B cell (primary cell): ENCODE measurements at regions not wholly inside any gene's neighbourhood (a gene's known extent, or its start where the extent isn't known, plus 50 kb on each side); places are given as distances from the start of the nearest gene placed in this dataset.

Experiments
- ATAC-seq: fragments of 200-7000 bp; cut with Tn5 transposase; one replicate; pipeline ENCODE4 v1.10.0; 2021; ENCODE audit warnings: low read depth, mild to moderate bottlenecking, moderate number of reproducible peaks, moderate library complexity
- CTCF ChIA-PET: fragments of 350-600 bp; sonication (Branson Sonifier 250); formaldehyde crosslinking; loops from one replicate; lab custom pipeline; 2021; ENCODE audit warnings: antibody characterized with exemption, inconsistent platforms; lab: Charles Lee
- POLR2A ChIA-PET: fragments of 350-600 bp; sonication (Branson Sonifier 250); formaldehyde crosslinking; loops from one replicate; lab custom pipeline; 2021; ENCODE audit warnings: antibody characterized with exemption; lab: Charles Lee
- DNase-seq: peaks from one replicate; pipeline ENCODE4 v3.0.0; 2013
- H2AFZ ChIP-seq: 2 replicates; pipeline ENCODE4 v1.6.1; 2012; ENCODE audit warnings: mild to moderate bottlenecking, low read depth, low read length; ENCODE audit not compliant: insufficient read depth, poor library complexity, severe bottlenecking
- H3K27ac ChIP-seq, 2 donors: 1 replicate in 1 of 2; 2 replicates in 1 of 2; pipeline ENCODE4 v1.5.1; 2012 to 2013; ENCODE audit warnings: low read length in 2 of 2, mild to moderate bottlenecking in 2 of 2, moderate library complexity in 1 of 2
- H3K27me3 ChIP-seq, 4 experiments: fragments of 200-600 bp in 1 of 4; sonication (generic) in 1 of 4; replicated peaks in 1 of 4; 1 replicate in 2 of 4; 2 replicates in 2 of 4; pipeline versions ENCODE4 v1.6.1 to v1.7.0; 2013 to 2016; ENCODE audit warnings: low read length in 3 of 4, mild to moderate bottlenecking in 2 of 4, mixed read lengths in 1 of 4, moderate library complexity in 1 of 4; ENCODE audit not compliant: insufficient read depth in 4 of 4, control insufficient read depth in 3 of 4; ENCODE audit errors: control extremely low read depth in 1 of 4
- H3K36me3 ChIP-seq, 2 experiments: replicated peaks in 1 of 2; 1 replicate in 1 of 2; 2 replicates in 1 of 2; pipeline versions ENCODE4 v1.6.1 to v1.7.1; 2013; ENCODE audit warnings: low read length in 1 of 2; ENCODE audit not compliant: insufficient read depth in 2 of 2, control insufficient read depth in 1 of 2; ENCODE audit errors: control extremely low read depth in 1 of 2, extremely low read depth in 1 of 2
- H3K4me1 ChIP-seq, 2 donors: fragments of 200-600 bp in 1 of 2; sonication (generic) in 1 of 2; 1 replicate in 1 of 2; 2 replicates in 1 of 2; pipeline versions ENCODE4 v1.5.1 to v1.6.1; 2013 to 2017; ENCODE audit warnings: low read length in 2 of 2; ENCODE audit not compliant: control insufficient read depth in 2 of 2, insufficient read depth in 2 of 2
- H3K4me2 ChIP-seq: replicated peaks from 2 replicates; pipeline ENCODE3; 2012; ENCODE audit warnings: mild to moderate bottlenecking, low read depth, low read length; ENCODE audit not compliant: poor library complexity, severe bottlenecking
- H3K4me3 ChIP-seq, 5 experiments: fragments of 200-600 bp in 1 of 5; sonication (generic) in 1 of 5; 1 replicate in 3 of 5; 2 replicates in 2 of 5; pipeline versions ENCODE4 v1.5.1 to v1.7.0; 2011 to 2016; ENCODE audit warnings: low read length in 4 of 5, mild to moderate bottlenecking in 4 of 5, low read depth in 2 of 5, control low read depth in 1 of 5, moderate library complexity in 1 of 5; ENCODE audit not compliant: insufficient read depth in 1 of 5; ENCODE audit errors: control extremely low read depth in 1 of 5, extremely low read depth in 1 of 5
- H3K79me2 ChIP-seq: fragments of 200-600 bp; sonication (generic); one replicate; pipeline ENCODE4 v1.6.0; 2016; ENCODE audit warnings: low read length; ENCODE audit not compliant: control insufficient read depth, insufficient read depth
- H3K9ac ChIP-seq: fragments of 200-600 bp; sonication (generic); 2 replicates; pipeline ENCODE4 v1.6.1; 2017; ENCODE audit warnings: mild to moderate bottlenecking, low read length, moderate library complexity
- H3K9me3 ChIP-seq, 3 donors: one replicate each; pipeline versions ENCODE4 v1.6.1 to v1.7.1; 2013; ENCODE audit warnings: low read length in 2 of 3; ENCODE audit not compliant: control insufficient read depth in 2 of 3, insufficient read depth in 1 of 3; ENCODE audit errors: control extremely low read depth in 1 of 3
- H4K20me1 ChIP-seq: 2 replicates; pipeline ENCODE4 v1.6.0; 2012; ENCODE audit warnings: mild to moderate bottlenecking, low read length; ENCODE audit not compliant: insufficient read depth, control insufficient read depth, poor library complexity, severe bottlenecking
- H3K27ac Mint-ChIP-seq: one replicate; pipeline ENCODE4 v1.8.0; 2021; ENCODE audit warnings: mixed read lengths
- H3K27me3 Mint-ChIP-seq: one replicate; pipeline ENCODE4 v1.8.0; 2021; ENCODE audit warnings: mixed read lengths
- H3K4me1 Mint-ChIP-seq: one replicate; pipeline ENCODE4 v1.8.0; 2021; ENCODE audit warnings: mixed read lengths
- H3K4me3 Mint-ChIP-seq: one replicate; pipeline ENCODE4 v1.8.0; 2021; ENCODE audit warnings: mixed read lengths
- H3K9me3 Mint-ChIP-seq: one replicate; pipeline ENCODE4 v1.8.0; 2022; ENCODE audit warnings: mixed read lengths; ENCODE audit not compliant: insufficient read depth
- EZH2 ChIP-seq: IDR thresholded peaks from 2 replicates; pipeline ENCODE4 v1.6.1; 2012; ENCODE audit warnings: borderline replicate concordance, low read depth, mild to moderate bottlenecking, moderate library complexity, low read length; ENCODE audit not compliant: insufficient read depth, poor library complexity, severe bottlenecking
- WGBS: methylation state at CpG from one replicate; pipeline ENCODE4 v1.1.5; 2013; ENCODE audit warnings: missing lambda C conversion rate; ENCODE audit not compliant: insufficient coverage; 5-methylcytosine and 5-hydroxymethylcytosine counted together
- intact Hi-C: fragments of 100-400 bp; cut with micrococcal nuclease; formaldehyde crosslinking; loops from one replicate; pipeline ENCODE4 v1.10.0; 2022
- TF ChIP-seq, protein P1 (sequence below): fragments of 200-600 bp; IDR thresholded peaks from one replicate; pipeline ENCODE4 v1.8.0; 2022; ENCODE audit warnings: antibody characterized with exemption, mild to moderate bottlenecking

DNA sequence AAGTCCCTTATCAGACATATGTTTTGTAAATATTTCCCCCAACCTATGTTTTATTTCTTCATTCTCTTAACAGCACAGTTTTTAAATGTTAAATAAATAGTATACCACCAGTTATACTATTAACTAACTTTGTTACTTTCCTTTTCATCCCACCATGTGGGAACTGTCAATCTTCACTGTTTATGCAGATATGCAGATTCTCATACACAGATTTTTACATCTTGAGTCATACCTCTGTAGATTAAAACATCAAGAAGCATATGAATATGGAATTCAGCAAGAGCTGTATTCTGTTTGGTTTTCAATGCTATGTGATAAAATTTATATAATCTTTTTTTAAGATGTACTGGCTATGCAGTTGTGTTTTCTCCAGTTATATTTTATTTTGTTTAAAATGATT lies 566.3 kb downstream of the LIG4 start:
- Mint-ChIP-seq H3K4me3 (no peak overlapping the region), H3K4me1 (no peaks in the 10 kb centered on the region), H3K27ac (no peak overlapping the region), H3K9me3 (no peaks in the 10 kb centered on the region), H3K27me3 (no peaks in the 10 kb centered on the region)
- no peaks in the 10 kb centered on the region for H3K27me3 ChIP-seq
- ATAC-seq (no peak), DNase-seq (no peak)
- H2AFZ ChIP-seq: no peak overlapping the region
- H3K4me1 ChIP-seq: no peaks in the 10 kb centered on the region
- no peak overlapping the region for H3K4me3 ChIP-seq
- H4K20me1 ChIP-seq: no peaks in the 10 kb centered on the region
- TF ChIP-seq, protein P1, sequence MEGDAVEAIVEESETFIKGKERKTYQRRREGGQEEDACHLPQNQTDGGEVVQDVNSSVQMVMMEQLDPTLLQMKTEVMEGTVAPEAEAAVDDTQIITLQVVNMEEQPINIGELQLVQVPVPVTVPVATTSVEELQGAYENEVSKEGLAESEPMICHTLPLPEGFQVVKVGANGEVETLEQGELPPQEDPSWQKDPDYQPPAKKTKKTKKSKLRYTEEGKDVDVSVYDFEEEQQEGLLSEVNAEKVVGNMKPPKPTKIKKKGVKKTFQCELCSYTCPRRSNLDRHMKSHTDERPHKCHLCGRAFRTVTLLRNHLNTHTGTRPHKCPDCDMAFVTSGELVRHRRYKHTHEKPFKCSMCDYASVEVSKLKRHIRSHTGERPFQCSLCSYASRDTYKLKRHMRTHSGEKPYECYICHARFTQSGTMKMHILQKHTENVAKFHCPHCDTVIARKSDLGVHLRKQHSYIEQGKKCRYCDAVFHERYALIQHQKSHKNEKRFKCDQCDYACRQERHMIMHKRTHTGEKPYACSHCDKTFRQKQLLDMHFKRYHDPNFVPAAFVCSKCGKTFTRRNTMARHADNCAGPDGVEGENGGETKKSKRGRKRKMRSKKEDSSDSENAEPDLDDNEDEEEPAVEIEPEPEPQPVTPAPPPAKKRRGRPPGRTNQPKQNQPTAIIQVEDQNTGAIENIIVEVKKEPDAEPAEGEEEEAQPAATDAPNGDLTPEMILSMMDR: no peak
- no peak for TF ChIP-seq EZH2
- no peak overlapping the region for H3K4me2 ChIP-seq
- ChIA-PET POLR2A (no interaction called here), CTCF (no interaction called here)
- H3K9ac ChIP-seq: no peak overlapping the region
- no peaks in the 10 kb centered on the region for H3K9me3 ChIP-seq
- no peak overlapping the region for H3K27ac ChIP-seq
- no peaks in the 10 kb centered on the region for H3K79me2 ChIP-seq
- intact Hi-C loops: no loop called here
- H3K36me3 ChIP-seq: no peaks in the 10 kb centered on the region

DNA sequence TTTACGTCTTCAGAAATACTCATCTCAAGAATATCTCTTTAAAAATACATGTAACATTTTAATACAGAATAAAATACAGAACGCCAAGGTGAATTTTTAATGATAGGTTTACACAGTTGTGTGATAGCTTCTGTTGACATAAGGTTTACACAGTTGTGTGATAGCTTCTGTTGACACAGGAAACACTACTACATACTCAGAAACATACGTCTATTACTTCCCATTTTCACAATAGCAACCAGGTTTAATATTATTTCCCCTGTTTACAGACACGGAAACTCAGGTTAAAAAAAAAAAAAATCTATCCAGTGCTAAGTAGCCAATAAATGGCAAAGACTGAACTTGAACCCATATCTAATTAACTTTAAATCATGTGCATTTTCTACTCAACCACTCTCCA lies 571.2 kb downstream of the LIG4 start:
- H3K4me2 ChIP-seq: no peak overlapping the region
- H2AFZ ChIP-seq: no peak overlapping the region
- POLR2A ChIA-PET: no interaction called here
- H3K36me3 ChIP-seq: no peaks in the 10 kb centered on the region
- H3K9me3 ChIP-seq: no peaks in the 10 kb centered on the region
- H3K9ac ChIP-seq: no peak overlapping the region
- intact Hi-C loops: no loop called here
- H3K4me1 Mint-ChIP-seq: no peaks in the 10 kb centered on the region
- no peaks in the 10 kb centered on the region for H3K27me3 Mint-ChIP-seq
- CTCF ChIA-PET: no interaction called here
- H3K9me3 Mint-ChIP-seq: no peaks in the 10 kb centered on the region
- H3K27me3 ChIP-seq: no peaks in the 10 kb centered on the region
- WGBS: no CpG with 5 or more reads among the region's 4 CpGs
- H3K4me3 Mint-ChIP-seq: no peak overlapping the region
- H4K20me1 ChIP-seq: no peaks in the 10 kb centered on the region
- H3K79me2 ChIP-seq: no peaks in the 10 kb centered on the region
- no peak for TF ChIP-seq EZH2
- TF ChIP-seq, protein P1: no peak
- ATAC-seq: no peak
- no peak for DNase-seq
- no peak overlapping the region for H3K27ac ChIP-seq
- no peaks in the 10 kb centered on the region for H3K4me1 ChIP-seq
- H3K27ac Mint-ChIP-seq: no peak overlapping the region
- H3K4me3 ChIP-seq: no peak overlapping the region
